OCI-LY1 (cell line): ENCODE measurements at regions not wholly inside any gene's neighbourhood (a gene's known extent, or its start where the extent isn't known, plus 50 kb on each side); places are given as distances from the start of the nearest gene placed in this dataset.

Experiments used
- H2AFZ ChIP-seq: fragments of 200-600 bp; sonication (generic), shearing (Covaris generic); 2 replicates; pipeline ENCODE4 v1.6.0; 2014; ENCODE audit warnings: antibody characterized with exemption, mild to moderate bottlenecking, low read length
- H3F3A ChIP-seq: fragments of 200-600 bp; sonication (generic), shearing (Covaris generic); 2 replicates; pipeline ENCODE4 v1.6.0; 2014; ENCODE audit warnings: mild to moderate bottlenecking, antibody characterized with exemption, low read length, moderate library complexity; ENCODE audit not compliant: insufficient read depth
- H3K27ac ChIP-seq: fragments of 200-600 bp; sonication (generic); 2 replicates; pipeline ENCODE4 v1.5.1; 2014; ENCODE audit warnings: low read length, mixed run types, mild to moderate bottlenecking, low read depth; ENCODE audit not compliant: poor library complexity, severe bottlenecking
- H3K27me3 ChIP-seq: fragments of 200-600 bp; sonication (generic); 2 replicates; pipeline ENCODE4 v1.6.0; 2014; ENCODE audit warnings: antibody characterized with exemption, mild to moderate bottlenecking, low read length, moderate library complexity; ENCODE audit not compliant: insufficient read depth
- H3K36me3 ChIP-seq: fragments of 200-600 bp; sonication (generic); 2 replicates; pipeline ENCODE4 v1.6.1; 2014; ENCODE audit warnings: mild to moderate bottlenecking, antibody characterized with exemption, low read length, moderate library complexity, mixed read lengths; ENCODE audit not compliant: insufficient read depth
- H3K4me1 ChIP-seq: fragments of 200-600 bp; sonication (generic); 2 replicates; pipeline ENCODE4 v1.5.1; 2014; ENCODE audit warnings: mild to moderate bottlenecking, low read length, moderate library complexity; ENCODE audit not compliant: insufficient read depth, severe bottlenecking
- H3K4me2 ChIP-seq: fragments of 200-600 bp; sonication (generic), shearing (Covaris generic); 2 replicates; pipeline ENCODE4 v1.6.1; 2014; ENCODE audit warnings: low read length
- H3K4me3 ChIP-seq: fragments of 200-600 bp; sonication (generic); 2 replicates; pipeline ENCODE4 v1.5.1; 2014; ENCODE audit warnings: low read length, low read depth, mild to moderate bottlenecking, mixed read lengths; ENCODE audit not compliant: poor library complexity, severe bottlenecking
- H3K79me2 ChIP-seq: fragments of 200-600 bp; shearing (Covaris generic); 2 replicates; pipeline ENCODE4 v1.6.1; 2016; ENCODE audit warnings: mixed run types, low read length, mixed read lengths; ENCODE audit not compliant: insufficient read depth
- H3K9ac ChIP-seq: fragments of 200-600 bp; sonication (generic), shearing (Covaris generic); 2 replicates; pipeline ENCODE4 v1.6.1; 2014; ENCODE audit warnings: mild to moderate bottlenecking, low read length, mixed read lengths
- H3K9me2 ChIP-seq: fragments of 200-600 bp; sonication (generic), shearing (Covaris generic); 2 replicates; pipeline ENCODE4 v1.6.1; 2014; ENCODE audit warnings: low read depth, mild to moderate bottlenecking, low read length, mixed read lengths
- H3K9me3 ChIP-seq: fragments of 200-600 bp; shearing (Covaris generic); 2 replicates; pipeline ENCODE4 v1.6.1; 2014; ENCODE audit warnings: low read length, mixed read lengths
- H4K20me1 ChIP-seq: fragments of 200-600 bp; sonication (generic), shearing (Covaris generic); 2 replicates; pipeline ENCODE4 v1.6.0; 2016; ENCODE audit warnings: mild to moderate bottlenecking, low read length; ENCODE audit not compliant: insufficient read depth
- EZH2 ChIP-seq: fragments of 200-600 bp; sonication (generic), shearing (Covaris generic); IDR thresholded peaks from 2 replicates; pipeline ENCODE4 v1.8.0; 2017; ENCODE audit warnings: borderline replicate concordance, mixed run types, mild to moderate bottlenecking, antibody characterized with exemption, low read length, moderate library complexity, mixed read lengths
- TF ChIP-seq, protein P1 (sequence below): fragments of 200-600 bp; sonication (generic), shearing (Covaris generic); IDR thresholded peaks from 2 replicates; pipeline ENCODE4 v1.5.1; 2017; ENCODE audit warnings: mild to moderate bottlenecking, antibody characterized with exemption, low read length, moderate library complexity, mixed read lengths

DNA sequence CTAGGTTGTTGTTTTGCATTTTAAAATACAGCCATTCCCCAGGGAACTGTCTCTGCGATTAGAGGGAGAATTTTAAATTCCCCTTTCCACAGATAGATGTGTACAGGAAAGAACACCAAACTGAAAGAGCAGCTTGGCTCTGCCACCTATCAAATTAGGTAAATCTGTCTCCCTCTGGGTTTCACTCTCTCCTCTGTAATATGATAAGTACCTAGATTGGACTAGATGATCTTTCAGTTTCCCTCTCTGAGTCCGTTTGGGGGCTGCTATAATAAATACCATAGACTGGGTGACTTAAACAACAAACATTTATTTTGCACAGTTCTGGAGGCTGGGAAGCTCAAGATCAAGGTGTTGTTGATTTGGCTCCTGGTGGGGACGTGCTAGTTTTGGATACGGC, 186.0 kb downstream of the KIF20B start:
- no peak for TF ChIP-seq EZH2
- TF ChIP-seq, protein P1, sequence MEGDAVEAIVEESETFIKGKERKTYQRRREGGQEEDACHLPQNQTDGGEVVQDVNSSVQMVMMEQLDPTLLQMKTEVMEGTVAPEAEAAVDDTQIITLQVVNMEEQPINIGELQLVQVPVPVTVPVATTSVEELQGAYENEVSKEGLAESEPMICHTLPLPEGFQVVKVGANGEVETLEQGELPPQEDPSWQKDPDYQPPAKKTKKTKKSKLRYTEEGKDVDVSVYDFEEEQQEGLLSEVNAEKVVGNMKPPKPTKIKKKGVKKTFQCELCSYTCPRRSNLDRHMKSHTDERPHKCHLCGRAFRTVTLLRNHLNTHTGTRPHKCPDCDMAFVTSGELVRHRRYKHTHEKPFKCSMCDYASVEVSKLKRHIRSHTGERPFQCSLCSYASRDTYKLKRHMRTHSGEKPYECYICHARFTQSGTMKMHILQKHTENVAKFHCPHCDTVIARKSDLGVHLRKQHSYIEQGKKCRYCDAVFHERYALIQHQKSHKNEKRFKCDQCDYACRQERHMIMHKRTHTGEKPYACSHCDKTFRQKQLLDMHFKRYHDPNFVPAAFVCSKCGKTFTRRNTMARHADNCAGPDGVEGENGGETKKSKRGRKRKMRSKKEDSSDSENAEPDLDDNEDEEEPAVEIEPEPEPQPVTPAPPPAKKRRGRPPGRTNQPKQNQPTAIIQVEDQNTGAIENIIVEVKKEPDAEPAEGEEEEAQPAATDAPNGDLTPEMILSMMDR, result no peak
- Histone ChIP-seq H3K4me2 (peak overlapping the region; percentile 58), H3F3A (no peaks in the 10 kb centered on the region), H3K36me3 (no peaks in the 10 kb centered on the region), H3K9ac (peak overlapping the region; percentile 27; the same call in 1 of the 2 replicates), H3K27ac (peak overlapping the region; percentile 61), H4K20me1 (no peaks in the 10 kb centered on the region), H3K9me2 (no peaks in the 10 kb centered on the region), H3K9me3 (no peaks in the 10 kb centered on the region), H3K4me3 (peak overlapping the region; percentile 27), H3K4me1 (peaks cover 26% of the 10 kb centered on the region), H3K27me3 (no peaks in the 10 kb centered on the region), H2AFZ (no peak overlapping the region), H3K79me2 (no peaks in the 10 kb centered on the region)

DNA sequence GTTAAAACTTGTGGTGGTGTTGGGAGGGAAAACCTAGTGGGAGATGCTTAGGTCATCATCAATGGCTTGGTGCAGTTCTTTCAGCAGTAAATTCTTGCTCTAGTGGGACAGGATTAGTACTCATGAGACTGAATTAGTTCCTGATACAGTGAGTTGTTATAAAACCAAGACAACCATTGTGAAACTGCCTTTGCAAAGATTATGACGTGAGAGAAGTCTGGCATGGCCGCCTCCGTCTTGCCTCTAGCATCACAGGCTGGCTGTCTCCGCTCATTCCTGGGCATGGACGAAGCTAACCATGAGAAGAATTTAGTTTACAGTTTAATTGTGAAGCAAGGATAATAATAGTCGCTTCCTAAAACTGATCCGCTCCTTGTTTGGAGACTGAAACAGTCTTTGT, 186.4 kb downstream of the KIF20B start:
- Histone ChIP-seq H3K27me3 (no peaks in the 10 kb centered on the region), H3K79me2 (no peaks in the 10 kb centered on the region), H2AFZ (no peak overlapping the region), H3K9me2 (no peaks in the 10 kb centered on the region), H3K9ac (peak overlapping the region; percentile 27; the same call in 1 of the 2 replicates), H3K4me1 (peaks cover 26% of the 10 kb centered on the region), H3K36me3 (no peaks in the 10 kb centered on the region), H3F3A (no peaks in the 10 kb centered on the region), H4K20me1 (no peaks in the 10 kb centered on the region), H3K4me2 (peak overlapping the region; percentile 58), H3K4me3 (peak overlapping the region; percentile 27), H3K9me3 (no peaks in the 10 kb centered on the region), H3K27ac (peak overlapping the region; percentile 61)
- no peak for TF ChIP-seq EZH2
- TF ChIP-seq, protein P1, result no peak

DNA sequence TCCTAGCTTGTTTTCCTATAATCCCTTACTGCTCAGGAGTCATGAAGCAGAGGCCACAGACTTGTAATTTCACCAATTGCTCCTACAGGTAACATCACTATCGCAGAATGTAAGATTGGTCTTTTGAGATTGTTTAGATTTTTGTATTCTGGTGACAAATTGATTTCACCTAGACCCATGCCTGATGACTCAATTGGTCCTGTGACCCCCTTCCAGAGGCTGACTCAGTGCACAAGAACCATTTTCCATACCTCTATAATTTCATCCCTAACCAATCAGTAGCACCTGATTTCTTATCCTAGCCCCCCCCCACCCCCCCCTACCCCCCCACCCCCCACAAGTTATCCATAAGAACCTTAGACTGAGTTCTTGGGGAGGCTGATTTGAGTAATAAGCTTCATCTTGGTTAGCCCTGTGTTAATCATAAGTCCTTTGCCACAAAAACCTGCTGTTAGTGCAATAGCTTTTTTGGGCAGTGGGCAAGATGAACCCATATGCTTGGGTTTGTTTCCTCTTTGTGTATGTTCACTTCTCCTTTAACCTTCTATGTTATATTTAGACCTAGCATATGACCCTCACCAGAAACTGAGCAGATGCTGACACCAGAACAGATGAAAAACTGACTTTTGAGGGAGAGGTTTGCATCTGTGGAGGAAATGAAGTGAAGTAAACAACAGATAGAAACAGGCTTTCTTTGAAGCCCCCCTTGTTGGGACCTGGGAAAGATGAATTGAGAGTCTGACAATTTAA, 187.1 kb downstream of the KIF20B start:
- Histone ChIP-seq H3K9me2 (no peaks in the 10 kb centered on the region), H3K4me3 (peak overlapping the region; percentile 27), H3K36me3 (no peaks in the 10 kb centered on the region), H3K4me2 (peak overlapping the region; percentile 58), H3F3A (no peaks in the 10 kb centered on the region), H3K9me3 (no peaks in the 10 kb centered on the region), H3K79me2 (no peaks in the 10 kb centered on the region), H2AFZ (no peak overlapping the region), H3K27ac (peak overlapping the region; percentile 78), H3K27me3 (no peaks in the 10 kb centered on the region), H4K20me1 (no peaks in the 10 kb centered on the region), H3K9ac (no peak overlapping the region; the same call in 1 of the 2 replicates), H3K4me1 (peaks cover 26% of the 10 kb centered on the region)
- TF ChIP-seq, protein P1, result no peak
- no peak for TF ChIP-seq EZH2
